ENCODE measurements at regions not wholly inside any gene's neighbourhood (a gene's known extent, or its start where the extent isn't known, plus 50 kb on each side); places are given as distances from the start of the nearest gene placed in this dataset.

GRCh38 chr17:68101075-68101986 is 65.8 kb downstream of the KPNA2 start (continued):
- TF ChIP-seq E2F5 (CRISPR knock-in tag; conservative IDR thresholded peaks at IDR 0.05) (peak; percentile 32; the same call in 1 of the 2 replicates), ELF3 (CRISPR knock-in tag; IDR thresholded peaks at IDR 0.05) (peak; percentile 96), SMAD3 (CRISPR knock-in tag; IDR thresholded peaks at IDR 0.05) (peak; percentile 36; the same call in 1 of the 2 replicates), RORA (CRISPR knock-in tag; IDR thresholded peaks at IDR 0.05) (no peak), ZNF687 (CRISPR knock-in tag; IDR thresholded peaks at IDR 0.05) (peak; percentile 98), JUNB (CRISPR knock-in tag; IDR thresholded peaks at IDR 0.05; ENCODE audit: borderline replicate concordance) (peak; percentile 70), TFDP2 (CRISPR knock-in tag; IDR thresholded peaks at IDR 0.05) (peak; percentile 97), KMT2B (CRISPR knock-in tag; IDR thresholded peaks at IDR 0.05) (peak; percentile 93), NFRKB (IDR thresholded peaks at IDR 0.05) (no peak), ZNF30 (CRISPR knock-in tag; IDR thresholded peaks at IDR 0.05) (peak; percentile 92; the same call in 1 of the 2 replicates), ASH2L (IDR thresholded peaks at IDR 0.05; ENCODE audit: insufficient read length, low read depth, low read length) (peak; percentile 71), CENPBD1 (CRISPR knock-in tag; IDR thresholded peaks at IDR 0.05; ENCODE audit: borderline replicate concordance, low read depth) (no peak; the same call in 1 of the 2 replicates), JDP2 (CRISPR knock-in tag; IDR thresholded peaks at IDR 0.05; ENCODE audit: borderline replicate concordance) (peak; percentile 96), ZSCAN9 (CRISPR knock-in tag; IDR thresholded peaks at IDR 0.05; ENCODE audit: borderline replicate concordance) (peak; percentile 83; the same call in 1 of the 2 replicates), ZSCAN22 (CRISPR knock-in tag; IDR thresholded peaks at IDR 0.05) (peak; percentile 90), KDM2A (CRISPR knock-in tag; IDR thresholded peaks at IDR 0.05; ENCODE audit: borderline replicate concordance, low read depth) (peak; percentile 94), HHEX (CRISPR knock-in tag; IDR thresholded peaks at IDR 0.05) (peak; percentile 18; the same call in 1 of the 2 replicates), CEBPG (CRISPR knock-in tag; IDR thresholded peaks at IDR 0.05) (peak; percentile 51; the same call in 1 of the 2 replicates), ZNF766 (CRISPR knock-in tag; IDR thresholded peaks at IDR 0.05; ENCODE audit: borderline replicate concordance) (peak; percentile 99), TBX2 (CRISPR knock-in tag; IDR thresholded peaks at IDR 0.05; ENCODE audit: borderline replicate concordance) (peak; percentile 77; the same call in 1 of the 2 replicates), BRCA1 (CRISPR knock-in tag; IDR thresholded peaks at IDR 0.05) (peak; percentile 90), RFX1 (IDR thresholded peaks at IDR 0.05) (no peak), TEF (CRISPR knock-in tag; IDR thresholded peaks at IDR 0.05) (peak; percentile 84; the same call in 1 of the 2 replicates), CAMTA2 (CRISPR knock-in tag; IDR thresholded peaks at IDR 0.05; ENCODE audit: borderline replicate concordance) (peak; percentile 95; the same call in 1 of the 2 replicates)

Measured in HepG2 (cell line).